Gastrocnemius medialis (tissue), 4 donors: ENCODE measurements at regions not wholly inside any gene's neighbourhood (a gene's known extent, or its start where the extent isn't known, plus 50 kb on each side); places are given as distances from the start of the nearest gene placed in this dataset.

Experiments
- CTCF ChIP-seq, 5 experiments: fragments of 450-650 bp in 3 of 5; fragments of 200-600 bp in 2 of 5; sonication (generic) in 2 of 5; IDR thresholded peaks in 4 of 5; conservative IDR thresholded peaks in 1 of 5; 1 replicate in 4 of 5; 2 replicates in 1 of 5; pipeline ENCODE4 v1.5.1; 2016 to 2019; ENCODE audit warnings: antibody characterized with exemption in 5 of 5, mild to moderate bottlenecking in 3 of 5, moderate library complexity in 3 of 5
- POLR2A ChIP-seq, 2 donors: fragments of 450-650 bp; IDR thresholded peaks; one replicate each; pipeline ENCODE4 v1.6.1; 2017; ENCODE audit warnings: antibody characterized with exemption in 2 of 2, mild to moderate bottlenecking in 2 of 2, moderate library complexity in 2 of 2

- no peak for TF ChIP-seq POLR2A (IDR thresholded peaks at IDR 0.05)
- no peak for TF ChIP-seq CTCF (IDR thresholded peaks at IDR 0.05 in 4 of 5, conservative IDR thresholded peaks at IDR 0.05 in 1 of 5)
These were observed 433.1 kb upstream of the MAP2 start for GRCh38 chr2:208990716-208991115.
